ENCODE measurements at regions not wholly inside any gene's neighbourhood (a gene's known extent, or its start where the extent isn't known, plus 50 kb on each side); places are given as distances from the start of the nearest gene placed in this dataset.

DNA sequence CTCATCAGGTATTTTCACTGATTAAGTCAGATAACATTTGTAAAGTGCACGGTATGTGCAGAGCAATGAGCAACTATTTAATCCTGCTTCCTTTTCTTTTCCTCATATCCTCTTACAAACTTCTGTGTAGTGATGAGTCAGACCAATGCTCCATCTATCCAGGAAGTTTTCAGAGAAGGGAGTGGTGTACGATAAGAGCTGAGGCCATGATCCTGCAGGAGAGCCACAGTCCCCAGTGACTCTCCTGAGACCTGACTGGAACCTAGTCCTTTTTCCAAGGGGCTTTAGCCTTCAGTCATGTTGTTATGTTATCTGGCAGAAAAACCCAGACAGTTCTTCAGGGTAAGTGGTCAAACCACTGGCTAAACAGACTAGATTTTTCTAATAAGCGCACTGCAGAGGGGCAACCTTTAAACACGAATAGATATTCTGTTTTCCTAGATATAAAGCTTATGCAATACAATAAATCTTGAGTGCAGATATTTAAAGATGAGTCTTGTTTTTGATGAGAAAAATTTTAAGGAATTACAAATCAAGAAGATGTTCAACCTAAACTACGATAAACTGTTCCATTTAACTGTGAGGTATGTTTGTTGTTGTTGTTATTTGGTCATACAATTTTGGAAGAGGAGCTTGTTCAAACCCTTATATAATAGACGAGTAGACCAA is 110.5 kb upstream of the RAP2B start:
- no peak for TF ChIP-seq SMC3 (IDR thresholded peaks at IDR 0.05; ENCODE audit: low read depth, low read length)
- TF ChIP-seq, protein P1, sequence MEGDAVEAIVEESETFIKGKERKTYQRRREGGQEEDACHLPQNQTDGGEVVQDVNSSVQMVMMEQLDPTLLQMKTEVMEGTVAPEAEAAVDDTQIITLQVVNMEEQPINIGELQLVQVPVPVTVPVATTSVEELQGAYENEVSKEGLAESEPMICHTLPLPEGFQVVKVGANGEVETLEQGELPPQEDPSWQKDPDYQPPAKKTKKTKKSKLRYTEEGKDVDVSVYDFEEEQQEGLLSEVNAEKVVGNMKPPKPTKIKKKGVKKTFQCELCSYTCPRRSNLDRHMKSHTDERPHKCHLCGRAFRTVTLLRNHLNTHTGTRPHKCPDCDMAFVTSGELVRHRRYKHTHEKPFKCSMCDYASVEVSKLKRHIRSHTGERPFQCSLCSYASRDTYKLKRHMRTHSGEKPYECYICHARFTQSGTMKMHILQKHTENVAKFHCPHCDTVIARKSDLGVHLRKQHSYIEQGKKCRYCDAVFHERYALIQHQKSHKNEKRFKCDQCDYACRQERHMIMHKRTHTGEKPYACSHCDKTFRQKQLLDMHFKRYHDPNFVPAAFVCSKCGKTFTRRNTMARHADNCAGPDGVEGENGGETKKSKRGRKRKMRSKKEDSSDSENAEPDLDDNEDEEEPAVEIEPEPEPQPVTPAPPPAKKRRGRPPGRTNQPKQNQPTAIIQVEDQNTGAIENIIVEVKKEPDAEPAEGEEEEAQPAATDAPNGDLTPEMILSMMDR (IDR thresholded peaks at IDR 0.05) = no peak
- TF ChIP-seq, protein P2, sequence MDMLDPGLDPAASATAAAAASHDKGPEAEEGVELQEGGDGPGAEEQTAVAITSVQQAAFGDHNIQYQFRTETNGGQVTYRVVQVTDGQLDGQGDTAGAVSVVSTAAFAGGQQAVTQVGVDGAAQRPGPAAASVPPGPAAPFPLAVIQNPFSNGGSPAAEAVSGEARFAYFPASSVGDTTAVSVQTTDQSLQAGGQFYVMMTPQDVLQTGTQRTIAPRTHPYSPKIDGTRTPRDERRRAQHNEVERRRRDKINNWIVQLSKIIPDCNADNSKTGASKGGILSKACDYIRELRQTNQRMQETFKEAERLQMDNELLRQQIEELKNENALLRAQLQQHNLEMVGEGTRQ (IDR thresholded peaks at IDR 0.05; ENCODE audit: borderline replicate concordance, low read depth, low read length) = no peak
- peak; percentile 12 for TF ChIP-seq POLR2AphosphoS5 (IDR thresholded peaks at IDR 0.05; ENCODE audit: low read depth, low read length)
- TF ChIP-seq YY1 (IDR thresholded peaks at IDR 0.05; ENCODE audit: low read depth) = no peak
- TF ChIP-seq TCF12 (IDR thresholded peaks at IDR 0.05) = peak; percentile 41
- TF ChIP-seq NRF1 (IDR thresholded peaks at IDR 0.05; ENCODE audit: low read depth, low read length) = no peak
- TF ChIP-seq RXRA (IDR thresholded peaks at IDR 0.05; ENCODE audit: borderline replicate concordance, low read depth) = no peak

Measured in SK-N-SH (cell line).